Left lung (tissue), 4 donors: ENCODE measurements at regions not wholly inside any gene's neighbourhood (a gene's known extent, or its start where the extent isn't known, plus 50 kb on each side); places are given as distances from the start of the nearest gene placed in this dataset.

Source experiments
- ATAC-seq: fragments of 200-7000 bp; cut with Tn5 transposase; one replicate; pipeline ENCODE4 v1.9.1; 2020; ENCODE audit warnings: moderate library complexity
- DNase-seq, 4 donors: peaks; one replicate each; pipeline ENCODE4 v3.0.0-alpha.2; 2013 to 2020
- H3K27ac ChIP-seq, 2 donors: fragments of 200-600 bp; sonication (generic) in 1 of 2; one replicate each; pipeline versions ENCODE4 v1.5.0 to v1.8.0; 2020 to 2021
- H3K27me3 ChIP-seq, 2 donors: fragments of 200-600 bp; sonication (generic) in 1 of 2; one replicate each; pipeline versions ENCODE4 v1.5.0 to v1.8.0; 2020 to 2021
- H3K36me3 ChIP-seq, 2 donors: fragments of 200-600 bp; sonication (generic) in 1 of 2; one replicate each; pipeline versions ENCODE4 v1.5.0 to v1.8.0; 2020 to 2021
- H3K4me1 ChIP-seq, 2 donors: fragments of 200-600 bp; one replicate each; pipeline ENCODE4 v1.8.0; 2021
- H3K4me3 ChIP-seq, 2 donors: fragments of 200-600 bp; sonication (generic) in 1 of 2; one replicate each; pipeline versions ENCODE4 v1.5.0 to v1.8.0; 2020 to 2021; ENCODE audit warnings: mild to moderate bottlenecking in 1 of 2
- H3K9me3 ChIP-seq, 2 donors: fragments of 200-600 bp; sonication (generic) in 1 of 2; one replicate each; pipeline versions ENCODE4 v1.5.0 to v1.8.0; 2020 to 2021
- intact Hi-C, 2 donors: fragments of 100-400 bp; cut with DNase I; formaldehyde crosslinking; loops; one replicate each; pipeline versions ENCODE4 v1.11.2 to v1.14.2; 2022
- TF ChIP-seq, protein P1 (sequence below), 2 donors: fragments of 200-600 bp; sonication (generic) in 1 of 2; IDR thresholded peaks; one replicate each; pipeline versions ENCODE4 v1.5.0 to v1.8.0; 2021; ENCODE audit warnings: antibody characterized with exemption in 2 of 2
- donor health status: DM: no; HTN: yes; CAD: no.
- donor health status: DM: no; HTN: no; CAD: no.

DNA sequence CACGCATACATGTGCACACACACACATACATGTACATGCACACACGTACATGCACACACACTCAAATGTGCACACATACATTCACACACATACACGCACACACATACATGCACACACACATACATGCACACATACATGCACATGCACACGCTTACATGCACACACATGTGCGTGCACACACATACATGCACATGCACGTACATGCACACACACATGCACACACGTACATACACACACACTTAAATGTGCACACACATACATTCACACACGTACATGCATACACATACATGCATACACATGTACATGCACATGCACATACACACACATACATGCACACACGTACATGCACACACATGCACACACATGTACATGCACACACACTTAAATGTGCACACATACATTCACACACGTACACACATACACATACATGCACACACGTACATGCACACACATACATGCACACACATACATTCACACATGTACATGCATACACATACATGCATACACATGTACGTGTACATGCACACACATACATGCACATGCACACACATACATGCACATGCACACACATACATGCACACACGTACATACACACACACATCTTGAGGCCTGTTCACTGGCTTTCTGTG is 283.7 kb upstream of the ID2 start:
- Histone ChIP-seq H3K36me3 (no peaks in the 10 kb centered on the region), H3K27me3 (no peaks in the 10 kb centered on the region), H3K4me3 (no peak overlapping the region), H3K9me3 (no peaks in the 10 kb centered on the region), H3K27ac (no peak overlapping the region), H3K4me1 (peaks cover 0 to 17% of the 10 kb centered on the region in 2 donors)
- TF ChIP-seq, protein P1, sequence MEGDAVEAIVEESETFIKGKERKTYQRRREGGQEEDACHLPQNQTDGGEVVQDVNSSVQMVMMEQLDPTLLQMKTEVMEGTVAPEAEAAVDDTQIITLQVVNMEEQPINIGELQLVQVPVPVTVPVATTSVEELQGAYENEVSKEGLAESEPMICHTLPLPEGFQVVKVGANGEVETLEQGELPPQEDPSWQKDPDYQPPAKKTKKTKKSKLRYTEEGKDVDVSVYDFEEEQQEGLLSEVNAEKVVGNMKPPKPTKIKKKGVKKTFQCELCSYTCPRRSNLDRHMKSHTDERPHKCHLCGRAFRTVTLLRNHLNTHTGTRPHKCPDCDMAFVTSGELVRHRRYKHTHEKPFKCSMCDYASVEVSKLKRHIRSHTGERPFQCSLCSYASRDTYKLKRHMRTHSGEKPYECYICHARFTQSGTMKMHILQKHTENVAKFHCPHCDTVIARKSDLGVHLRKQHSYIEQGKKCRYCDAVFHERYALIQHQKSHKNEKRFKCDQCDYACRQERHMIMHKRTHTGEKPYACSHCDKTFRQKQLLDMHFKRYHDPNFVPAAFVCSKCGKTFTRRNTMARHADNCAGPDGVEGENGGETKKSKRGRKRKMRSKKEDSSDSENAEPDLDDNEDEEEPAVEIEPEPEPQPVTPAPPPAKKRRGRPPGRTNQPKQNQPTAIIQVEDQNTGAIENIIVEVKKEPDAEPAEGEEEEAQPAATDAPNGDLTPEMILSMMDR (IDR thresholded peaks at IDR 0.05) = no peak
- DNase-seq = no peak
- intact Hi-C loops = no loop called here
- ATAC-seq = no peak

DNA sequence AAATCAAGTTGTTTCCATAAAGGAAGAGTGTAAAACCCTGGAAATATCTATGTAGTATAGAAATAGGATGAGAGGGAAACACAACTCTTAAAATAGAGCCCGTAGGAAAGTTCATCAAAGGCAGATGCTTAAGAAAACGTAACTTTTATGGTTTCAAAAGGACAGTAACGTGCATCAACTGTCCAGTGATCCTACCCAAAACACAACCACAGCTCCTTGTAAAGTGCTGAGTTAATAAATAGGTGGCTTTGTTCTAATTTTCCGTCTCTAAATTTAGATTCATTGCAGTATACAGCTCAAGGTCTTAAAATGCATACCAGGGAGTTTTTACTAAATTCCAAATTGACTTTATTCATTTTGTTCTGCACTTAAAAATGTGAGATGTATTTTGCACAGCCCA is 282.1 kb upstream of the ID2 start:
- Histone ChIP-seq H3K9me3 (no peaks in the 10 kb centered on the region), H3K4me1 (peaks cover 0 to 4% of the 10 kb centered on the region in 2 donors), H3K27me3 (no peaks in the 10 kb centered on the region), H3K27ac (no peak overlapping the region), H3K4me3 (no peak overlapping the region), H3K36me3 (no peaks in the 10 kb centered on the region)
- no peak for ATAC-seq
- DNase-seq = no peak
- TF ChIP-seq, protein P1 (IDR thresholded peaks at IDR 0.05) = no peak
- intact Hi-C loops = no loop called here

GRCh38 chr2:8400196-8400595 is 281.7 kb upstream of the ID2 start:
- Histone ChIP-seq H3K4me3 (no peak overlapping the region), H3K9me3 (no peaks in the 10 kb centered on the region), H3K4me1 (no peaks in the 10 kb centered on the region), H3K27me3 (no peaks in the 10 kb centered on the region), H3K36me3 (no peaks in the 10 kb centered on the region), H3K27ac (no peak overlapping the region)
- no peak for ATAC-seq
- intact Hi-C loops = no loop called here
- TF ChIP-seq, protein P1 (IDR thresholded peaks at IDR 0.05) = no peak
- DNase-seq = no peak

- ATAC-seq (no peak), DNase-seq (no peak)
- H3K36me3 ChIP-seq = no peaks in the 10 kb centered on the region
- intact Hi-C loops = no loop called here
- H3K4me1 ChIP-seq = no peaks in the 10 kb centered on the region
- H3K9me3 ChIP-seq = no peaks in the 10 kb centered on the region
- no peak overlapping the region for H3K4me3 ChIP-seq
- H3K27me3 ChIP-seq = no peaks in the 10 kb centered on the region
- TF ChIP-seq, protein P1 (IDR thresholded peaks at IDR 0.05) = no peak
- H3K27ac ChIP-seq = no peak overlapping the region
Observed at GRCh38 chr2:8402222-8402621, 279.6 kb upstream of the ID2 start.

- no peak overlapping the region for H3K27ac ChIP-seq
- ATAC-seq (peak; percentile 24), DNase-seq (no peak)
- H3K4me3 ChIP-seq = no peak overlapping the region
- H3K4me1 ChIP-seq = no peaks in the 10 kb centered on the region
- H3K9me3 ChIP-seq = no peaks in the 10 kb centered on the region
- intact Hi-C loops = no loop called here
- TF ChIP-seq, protein P1 (IDR thresholded peaks at IDR 0.05) = no peak
- no peaks in the 10 kb centered on the region for H3K27me3 ChIP-seq
- no peaks in the 10 kb centered on the region for H3K36me3 ChIP-seq
Observed at GRCh38 chr2:8403876-8404275, 278.0 kb upstream of the ID2 start.
